Raji (cell line): ENCODE measurements at regions not wholly inside any gene's neighbourhood (a gene's known extent, or its start where the extent isn't known, plus 50 kb on each side); places are given as distances from the start of the nearest gene placed in this dataset.

ENCODE experiments used
- POLR2A ChIP-seq: IDR thresholded peaks from 2 replicates; pipeline ENCODE4 v1.6.1; 2011; ENCODE audit warnings: low read depth, low read length, control low read depth; ENCODE audit not compliant: insufficient read depth

GRCh38 chr6:137712587-137712986, 154.5 kb upstream of the TNFAIP3 start:
- no peak for TF ChIP-seq POLR2A

GRCh38 chr6:137715589-137716045, 151.4 kb upstream of the TNFAIP3 start:
- no peak for TF ChIP-seq POLR2A

GRCh38 chr6:137717074-137718073, 149.7 kb upstream of the TNFAIP3 start:
- no peak for TF ChIP-seq POLR2A

GRCh38 chr6:137722749-137723272, 144.2 kb upstream of the TNFAIP3 start:
- TF ChIP-seq POLR2A: no peak

- no peak for TF ChIP-seq POLR2A
Observed at GRCh38 chr6:137723273-137724017, 143.6 kb upstream of the TNFAIP3 start.

DNA sequence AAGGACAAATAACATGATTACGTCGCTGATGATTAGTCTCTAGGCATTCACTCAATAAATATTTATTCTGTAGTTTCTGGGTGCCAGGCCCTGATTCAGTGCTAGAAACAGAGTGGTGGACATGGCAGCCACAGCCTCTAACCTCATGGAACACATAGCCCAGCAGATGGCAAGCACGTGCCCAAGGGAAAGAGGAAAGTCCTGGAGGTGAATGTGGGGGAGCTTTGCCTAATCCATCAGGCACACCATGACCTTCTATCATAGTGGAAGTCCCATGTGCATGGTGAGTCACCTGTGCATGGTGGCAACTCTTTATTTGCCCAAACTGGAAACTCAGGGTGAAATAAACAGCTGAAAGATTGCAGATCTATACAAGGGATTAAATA, 143.0 kb upstream of the TNFAIP3 start:
- no peak for TF ChIP-seq POLR2A

DNA sequence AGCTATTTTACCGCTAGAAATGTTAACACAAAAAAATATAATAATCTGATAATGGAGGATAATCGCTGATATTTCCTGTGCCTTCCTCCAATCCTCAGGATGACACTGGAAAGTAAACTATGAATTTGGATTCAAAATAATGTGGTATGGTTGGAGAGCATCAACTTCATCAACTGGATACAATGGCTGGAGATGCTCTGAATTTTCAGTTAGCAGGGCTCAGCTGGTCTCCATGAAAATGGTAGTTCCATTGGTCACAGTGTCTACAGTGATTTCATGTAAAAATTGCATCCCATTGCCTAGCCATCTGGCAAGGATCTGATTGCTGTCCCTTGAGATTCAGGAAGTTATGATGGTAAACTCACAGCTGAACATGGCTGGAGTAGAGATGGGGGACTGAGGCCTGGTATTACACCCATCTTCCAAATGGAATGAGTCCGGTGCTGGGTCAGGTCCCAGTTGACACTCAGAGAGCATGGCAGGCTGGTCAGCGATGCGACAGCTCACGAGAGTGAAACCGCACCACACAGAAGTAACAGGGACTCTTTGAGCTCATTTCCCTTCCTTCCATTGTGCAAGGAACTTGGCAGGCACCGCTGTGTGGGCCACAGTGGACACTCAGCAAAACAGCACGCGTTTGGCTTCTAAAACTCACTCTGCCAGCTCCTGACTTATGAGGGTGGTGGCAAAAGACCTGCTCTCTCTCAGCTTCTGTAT, 142.4 kb upstream of the TNFAIP3 start:
- no peak for TF ChIP-seq POLR2A

- TF ChIP-seq POLR2A: no peak
Observed at GRCh38 chr6:137725949-137726348, 141.1 kb upstream of the TNFAIP3 start.

- TF ChIP-seq POLR2A: no peak
Observed at GRCh38 chr6:137726582-137726981, 140.5 kb upstream of the TNFAIP3 start.

- TF ChIP-seq POLR2A: no peak
Observed at GRCh38 chr6:137727216-137727765, 139.8 kb upstream of the TNFAIP3 start.

GRCh38 chr6:137728386-137729349, 138.4 kb upstream of the TNFAIP3 start:
- TF ChIP-seq POLR2A: no peak

DNA sequence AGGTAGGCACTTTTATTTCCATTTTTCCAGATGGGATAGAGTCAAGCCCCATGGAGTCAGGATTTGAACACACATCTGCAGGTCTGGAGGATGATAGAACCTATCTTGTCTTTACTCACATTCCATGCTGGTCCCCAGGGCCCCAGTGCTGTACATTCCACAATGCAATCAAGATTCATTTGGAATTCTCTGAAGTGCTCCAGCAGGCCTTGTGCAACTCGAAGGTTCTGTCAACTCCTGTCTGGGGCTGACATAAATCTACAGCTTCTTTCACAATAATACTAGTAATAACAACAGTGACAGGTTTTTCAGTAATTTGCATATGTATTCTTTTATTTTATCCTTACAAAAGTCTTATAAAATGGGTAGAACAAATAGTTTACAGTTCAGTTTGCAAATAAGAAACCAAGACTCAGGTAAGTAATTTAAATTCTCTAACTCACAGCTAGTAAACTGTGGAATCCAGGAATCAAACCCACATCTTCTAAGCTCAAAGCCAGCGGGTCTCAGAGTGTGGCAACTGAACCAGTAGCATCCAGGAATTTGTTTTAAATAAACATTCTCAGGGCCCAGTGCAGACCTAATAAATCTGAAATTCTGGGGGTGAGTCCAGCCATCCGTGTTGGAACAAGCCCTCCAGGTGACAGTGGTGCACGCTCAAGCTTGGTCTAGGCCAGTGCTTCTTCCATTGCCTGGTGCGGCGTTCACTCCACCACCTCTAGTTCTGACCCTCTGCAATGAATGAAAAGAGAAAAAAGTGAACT, 137.0 kb upstream of the TNFAIP3 start:
- TF ChIP-seq POLR2A: no peak

DNA sequence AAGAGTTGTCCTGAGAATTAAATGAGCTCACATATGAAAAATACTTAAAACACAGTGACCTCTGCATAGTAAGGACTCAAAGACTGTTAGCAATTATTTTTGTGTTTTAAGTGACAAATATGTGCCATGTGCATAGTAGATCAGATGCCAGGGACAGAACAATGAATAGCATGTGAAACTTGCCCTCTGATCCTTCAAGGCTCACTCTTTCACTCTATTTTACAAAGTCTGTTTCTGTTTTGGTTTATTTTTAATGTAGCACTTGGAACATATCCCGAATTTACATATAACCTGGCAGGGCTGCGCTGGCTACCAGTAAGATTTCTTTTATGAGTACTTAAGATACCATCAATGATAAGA, 135.5 kb upstream of the TNFAIP3 start:
- TF ChIP-seq POLR2A: no peak
